ENCODE measurements at regions not wholly inside any gene's neighbourhood (a gene's known extent, or its start where the extent isn't known, plus 50 kb on each side); places are given as distances from the start of the nearest gene placed in this dataset.

- Histone ChIP-seq H2BK12ac (ENCODE audit: low read depth, low read length) (no peak overlapping the region), H2BK20ac (ENCODE audit: low read length) (no peak overlapping the region), H3K79me2 (ENCODE audit: control insufficient read depth in 1 of 2, insufficient read depth in 2 of 2, low read length in 2 of 2) (no peaks in the 10 kb centered on the region), H3K27ac (ENCODE audit: low read depth, low read length) (no peak overlapping the region), H4K91ac (replicated peaks; ENCODE audit: insufficient read length, low read length) (no peak overlapping the region), H3K4ac (replicated peaks; ENCODE audit: insufficient read length, low read depth, low read length) (no peak overlapping the region), H3K79me1 (ENCODE audit: low read depth, low read length) (no peaks in the 10 kb centered on the region), H3K4me3 (ENCODE audit: extremely low read depth in 1 of 4, insufficient read depth in 2 of 4, low read depth in 3 of 4, low read length in 4 of 4) (no peak overlapping the region), H3K9me3 (ENCODE audit: insufficient read depth in 2 of 2, low read depth in 1 of 2, low read length in 1 of 2) (peaks cover 2 to 10% of the 10 kb centered on the region in 2 experiments; a peak in 3 of 4 replicates), H3K56ac (replicated peaks; ENCODE audit: insufficient read length, low read depth, low read length) (no peak overlapping the region), H3K4me1 (replicated peaks in 1 of 4; ENCODE audit: control insufficient read depth in 3 of 4, insufficient read depth in 4 of 4, low read length in 3 of 4) (peaks cover 0 to 11% (median 4%) of the 10 kb centered on the region in 4 experiments; a peak in 3 of 7 replicates), H4K20me1 (replicated peaks in 1 of 2; ENCODE audit: control insufficient read depth in 1 of 2, insufficient read depth in 2 of 2, low read length in 2 of 2) (no peaks in the 10 kb centered on the region), H2AK5ac (ENCODE audit: low read depth, low read length) (no peak overlapping the region), H3K14ac (ENCODE audit: insufficient read length) (no peak overlapping the region), H3K4me2 (ENCODE audit: insufficient read depth in 1 of 2, low read depth in 2 of 2, low read length in 2 of 2) (peak overlapping the region in 1 of 2 experiments; percentile 22; a peak in 1 of 4 replicates), H2AFZ (ENCODE audit: low read length) (no peak overlapping the region), H3K23me2 (ENCODE audit: low read depth, low read length) (no peaks in the 10 kb centered on the region), H3K23ac (ENCODE audit: insufficient read length) (no peak overlapping the region), H3K36me3 (ENCODE audit: control insufficient read depth in 2 of 4, insufficient read depth in 4 of 4, low read length in 3 of 4) (no peaks in the 10 kb centered on the region), H2BK15ac (ENCODE audit: low read length) (no peak overlapping the region), H4K5ac (ENCODE audit: insufficient read length, low read depth, low read length) (no peak overlapping the region), H3K27me3 (replicated peaks in 1 of 4; ENCODE audit: control insufficient read depth in 3 of 4, extremely low read depth in 1 of 4, insufficient read depth in 3 of 4, low read length in 3 of 4) (peaks cover 20 to 34% (median 26%) of the 10 kb centered on the region in 4 experiments), H2BK5ac (ENCODE audit: low read depth, low read length) (no peak overlapping the region), H3K9ac (replicated peaks in 1 of 4; ENCODE audit: extremely low read depth in 1 of 4, low read depth in 3 of 4, low read length in 3 of 4) (no peak overlapping the region), H2BK120ac (replicated peaks; ENCODE audit: low read depth, low read length) (no peak overlapping the region), H3K18ac (ENCODE audit: extremely low read depth, low read length) (no peak overlapping the region), H4K8ac (ENCODE audit: extremely low read depth, insufficient read depth, low read length) (no peak overlapping the region)
- DNase-seq (ENCODE audit: low read depth in 1 of 2, low spot score in 2 of 2), result no peak
- FAIRE-seq, result no peak
- POLR2A ChIA-PET (ENCODE audit: partially characterized antibody), result no interaction called here
- TF ChIP-seq POLR2A (IDR thresholded peaks at IDR 0.05; ENCODE audit: control extremely low read depth in 1 of 2, low read depth in 2 of 2, low read length in 2 of 2), result no peak
- no peak for TF ChIP-seq CEBPB (IDR thresholded peaks at IDR 0.05; ENCODE audit: low read depth, low read length)
- no peak for TF ChIP-seq FOSL1 (IDR thresholded peaks at IDR 0.05; ENCODE audit: insufficient read depth, low read depth, low read length)
- no peak for TF ChIP-seq TEAD4 (IDR thresholded peaks at IDR 0.05; ENCODE audit: low read depth, low read length)
- TF ChIP-seq RXRA (IDR thresholded peaks at IDR 0.05; ENCODE audit: insufficient read depth, low read depth, low read length), result no peak
- no peak for TF ChIP-seq E2F6 (IDR thresholded peaks at IDR 0.05)
- TF ChIP-seq SAP30 (IDR thresholded peaks at IDR 0.05; ENCODE audit: insufficient read depth, insufficient replicate concordance, low read length), result no peak
- TF ChIP-seq ATF2 (IDR thresholded peaks at IDR 0.05; ENCODE audit: low read length), result no peak
- TF ChIP-seq JUND (IDR thresholded peaks at IDR 0.05; ENCODE audit: low read length), result no peak
- TF ChIP-seq CHD2 (IDR thresholded peaks at IDR 0.05; ENCODE audit: low read length), result no peak
- no peak for TF ChIP-seq TCF12 (IDR thresholded peaks at IDR 0.05; ENCODE audit: low read depth, low read length)
- 87% methylated on average over 3 of the region's 3 CpGs; no CpG with 5 or more reads in 1 of the 2 experiments for WGBS, 2 experiments (ENCODE audit: extremely low coverage in 1 of 2, insufficient coverage in 1 of 2, insufficient read length in 1 of 2, insufficient replicate concordance in 2 of 2, low coverage in 1 of 2, low lambda C conversion rate in 2 of 2, missing lambda C conversion rate in 1 of 2)
- CTCF ChIA-PET (ENCODE audit: partially characterized antibody), result no interaction called here
These were observed 612.9 kb upstream of the IGFBP3 start for GRCh38 chr7:46533946-46534345.

Measured in H1 (cell line).